ENCODE measurements at regions not wholly inside any gene's neighbourhood (a gene's known extent, or its start where the extent isn't known, plus 50 kb on each side); places are given as distances from the start of the nearest gene placed in this dataset.

DNA sequence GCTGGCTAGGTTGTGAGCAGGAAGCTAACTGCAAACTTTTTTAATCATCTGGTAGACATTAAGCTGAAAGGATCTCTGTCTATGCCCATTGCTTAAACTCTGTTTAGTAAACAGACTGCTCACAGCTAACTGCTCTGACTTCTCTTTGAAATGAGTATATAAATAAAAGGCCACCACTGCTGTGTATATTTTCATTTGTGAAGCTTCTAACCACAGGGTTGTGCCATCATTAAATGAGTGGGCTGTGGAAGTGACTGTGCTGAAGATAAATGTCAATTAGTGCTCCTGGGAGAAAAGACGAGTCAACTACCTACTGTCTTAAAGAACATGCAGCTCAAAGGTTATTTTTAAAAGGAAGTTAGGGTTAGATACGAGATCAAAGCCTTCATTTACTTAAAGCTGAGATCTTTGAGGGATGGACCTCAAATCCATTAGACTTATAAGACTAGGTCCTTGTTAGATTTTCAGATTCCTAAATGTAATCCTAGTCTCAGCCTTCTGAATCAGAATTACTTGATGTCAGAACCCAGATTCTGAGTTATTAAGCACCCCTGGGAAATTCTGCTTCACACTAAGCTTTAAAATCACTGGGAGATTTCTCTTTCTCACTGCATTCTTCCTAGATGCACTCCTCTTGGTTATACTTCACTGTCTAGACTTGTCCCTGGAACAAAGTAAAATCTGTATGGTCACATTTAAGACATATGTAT lies 213.1 kb upstream of the FLRT2 start:
- TF ChIP-seq, protein P1, sequence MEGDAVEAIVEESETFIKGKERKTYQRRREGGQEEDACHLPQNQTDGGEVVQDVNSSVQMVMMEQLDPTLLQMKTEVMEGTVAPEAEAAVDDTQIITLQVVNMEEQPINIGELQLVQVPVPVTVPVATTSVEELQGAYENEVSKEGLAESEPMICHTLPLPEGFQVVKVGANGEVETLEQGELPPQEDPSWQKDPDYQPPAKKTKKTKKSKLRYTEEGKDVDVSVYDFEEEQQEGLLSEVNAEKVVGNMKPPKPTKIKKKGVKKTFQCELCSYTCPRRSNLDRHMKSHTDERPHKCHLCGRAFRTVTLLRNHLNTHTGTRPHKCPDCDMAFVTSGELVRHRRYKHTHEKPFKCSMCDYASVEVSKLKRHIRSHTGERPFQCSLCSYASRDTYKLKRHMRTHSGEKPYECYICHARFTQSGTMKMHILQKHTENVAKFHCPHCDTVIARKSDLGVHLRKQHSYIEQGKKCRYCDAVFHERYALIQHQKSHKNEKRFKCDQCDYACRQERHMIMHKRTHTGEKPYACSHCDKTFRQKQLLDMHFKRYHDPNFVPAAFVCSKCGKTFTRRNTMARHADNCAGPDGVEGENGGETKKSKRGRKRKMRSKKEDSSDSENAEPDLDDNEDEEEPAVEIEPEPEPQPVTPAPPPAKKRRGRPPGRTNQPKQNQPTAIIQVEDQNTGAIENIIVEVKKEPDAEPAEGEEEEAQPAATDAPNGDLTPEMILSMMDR (IDR thresholded peaks at IDR 0.05; ENCODE audit: low read length) = no peak
- no peak for TF ChIP-seq EZH2 (IDR thresholded peaks at IDR 0.05; ENCODE audit: borderline replicate concordance, low read length)
